Memory B cell (primary cell): ENCODE measurements at regions not wholly inside any gene's neighbourhood (a gene's known extent, or its start where the extent isn't known, plus 50 kb on each side); places are given as distances from the start of the nearest gene placed in this dataset.

Experiments
- ATAC-seq: fragments of 150-1000 bp; cut with Tn5 transposase; 2 replicates; pipeline ENCODE4 v1.10.0; 2021; ENCODE audit warnings: low read depth, mild to moderate bottlenecking, moderate library complexity
- DNase-seq, 2 donors: peaks; one replicate each; pipeline ENCODE4 v3.0.0; 2022; ENCODE audit warnings: low spot score in 2 of 2
- H3K27ac Mint-ChIP-seq: one replicate; pipeline ENCODE4 v1.8.0; 2022; ENCODE audit warnings: mild to moderate bottlenecking, moderate library complexity, mixed read lengths
- H3K27me3 Mint-ChIP-seq: one replicate; pipeline ENCODE4 v1.8.0; 2022; ENCODE audit warnings: mixed read lengths
- H3K36me3 Mint-ChIP-seq: one replicate; pipeline ENCODE4 v1.8.0; 2022; ENCODE audit warnings: mild to moderate bottlenecking, mixed read lengths
- H3K4me1 Mint-ChIP-seq: one replicate; pipeline ENCODE4 v1.8.0; 2022; ENCODE audit warnings: mixed read lengths
- H3K4me3 Mint-ChIP-seq: one replicate; pipeline ENCODE4 v1.8.0; 2022; ENCODE audit warnings: mild to moderate bottlenecking, moderate library complexity, mixed read lengths
- H3K9me3 Mint-ChIP-seq: one replicate; pipeline ENCODE4 v1.8.0; 2022; ENCODE audit warnings: mixed read lengths

GRCh38 chr15:95712785-95713184, 617.7 kb upstream of the NR2F2 start:
- H3K4me3 Mint-ChIP-seq = no peak overlapping the region
- no peak for DNase-seq
- no peaks in the 10 kb centered on the region for H3K36me3 Mint-ChIP-seq
- H3K27ac Mint-ChIP-seq = no peak overlapping the region
- H3K9me3 Mint-ChIP-seq = peaks cover 2% of the 10 kb centered on the region
- ATAC-seq = no peak
- no peaks in the 10 kb centered on the region for H3K27me3 Mint-ChIP-seq
- H3K4me1 Mint-ChIP-seq = no peaks in the 10 kb centered on the region

- H3K27ac Mint-ChIP-seq = no peak overlapping the region
- no peaks in the 10 kb centered on the region for H3K4me1 Mint-ChIP-seq
- H3K4me3 Mint-ChIP-seq = no peak overlapping the region
- ATAC-seq = no peak
- peaks cover 2% of the 10 kb centered on the region for H3K9me3 Mint-ChIP-seq
- DNase-seq = no peak
- no peaks in the 10 kb centered on the region for H3K27me3 Mint-ChIP-seq
- H3K36me3 Mint-ChIP-seq = no peaks in the 10 kb centered on the region
Observed at GRCh38 chr15:95713324-95713723, 617.2 kb upstream of the NR2F2 start.

GRCh38 chr15:95715116-95715903, 615.2 kb upstream of the NR2F2 start:
- no peaks in the 10 kb centered on the region for H3K4me1 Mint-ChIP-seq
- no peaks in the 10 kb centered on the region for H3K27me3 Mint-ChIP-seq
- H3K36me3 Mint-ChIP-seq = no peaks in the 10 kb centered on the region
- DNase-seq = no peak
- no peak overlapping the region for H3K4me3 Mint-ChIP-seq
- peaks cover 2% of the 10 kb centered on the region for H3K9me3 Mint-ChIP-seq
- H3K27ac Mint-ChIP-seq = no peak overlapping the region
- ATAC-seq = no peak

- Mint-ChIP-seq H3K4me3 (no peak overlapping the region), H3K36me3 (no peaks in the 10 kb centered on the region), H3K4me1 (no peaks in the 10 kb centered on the region), H3K27me3 (no peaks in the 10 kb centered on the region), H3K27ac (no peak overlapping the region), H3K9me3 (peaks cover 2% of the 10 kb centered on the region)
- no peak for DNase-seq
- ATAC-seq = no peak
Observed at GRCh38 chr15:95715906-95716656, 614.4 kb upstream of the NR2F2 start.

GRCh38 chr15:95716708-95717107, 613.8 kb upstream of the NR2F2 start:
- H3K36me3 Mint-ChIP-seq = no peaks in the 10 kb centered on the region
- H3K9me3 Mint-ChIP-seq = peaks cover under 1% of the 10 kb centered on the region
- H3K27ac Mint-ChIP-seq = no peak overlapping the region
- no peaks in the 10 kb centered on the region for H3K4me1 Mint-ChIP-seq
- ATAC-seq (no peak), DNase-seq (no peak)
- no peak overlapping the region for H3K4me3 Mint-ChIP-seq
- no peaks in the 10 kb centered on the region for H3K27me3 Mint-ChIP-seq

GRCh38 chr15:95718441-95718840, 612.1 kb upstream of the NR2F2 start:
- no peak for ATAC-seq

GRCh38 chr15:95724908-95725633, 605.4 kb upstream of the NR2F2 start:
- ATAC-seq (no peak), DNase-seq (no peak)
- H3K9me3 Mint-ChIP-seq = peaks cover 3% of the 10 kb centered on the region
- H3K4me1 Mint-ChIP-seq = no peaks in the 10 kb centered on the region
- no peak overlapping the region for H3K4me3 Mint-ChIP-seq
- no peaks in the 10 kb centered on the region for H3K36me3 Mint-ChIP-seq
- no peaks in the 10 kb centered on the region for H3K27me3 Mint-ChIP-seq
- H3K27ac Mint-ChIP-seq = no peak overlapping the region

More at GRCh38 chr15:95718441-95718840, 612.1 kb upstream of the NR2F2 start:
- H3K9me3 Mint-ChIP-seq = no peaks in the 10 kb centered on the region
- H3K27me3 Mint-ChIP-seq = no peaks in the 10 kb centered on the region
- no peak overlapping the region for H3K27ac Mint-ChIP-seq
- H3K4me1 Mint-ChIP-seq = no peaks in the 10 kb centered on the region
- no peaks in the 10 kb centered on the region for H3K36me3 Mint-ChIP-seq
- no peak for DNase-seq
- H3K4me3 Mint-ChIP-seq = no peak overlapping the region

- Mint-ChIP-seq H3K27ac (no peak overlapping the region), H3K27me3 (no peaks in the 10 kb centered on the region), H3K4me3 (no peak overlapping the region), H3K4me1 (no peaks in the 10 kb centered on the region), H3K36me3 (no peaks in the 10 kb centered on the region), H3K9me3 (peaks cover 3% of the 10 kb centered on the region)
- no peak for ATAC-seq
- DNase-seq = no peak
Observed at GRCh38 chr15:95726891-95727290, 603.6 kb upstream of the NR2F2 start.

- peaks cover 2% of the 10 kb centered on the region for H3K36me3 Mint-ChIP-seq
- no peak for ATAC-seq
- no peak for DNase-seq
- peaks cover 5% of the 10 kb centered on the region for H3K9me3 Mint-ChIP-seq
- no peaks in the 10 kb centered on the region for H3K27me3 Mint-ChIP-seq
- H3K4me1 Mint-ChIP-seq = peaks cover 9% of the 10 kb centered on the region
- H3K4me3 Mint-ChIP-seq = no peak overlapping the region
- no peak overlapping the region for H3K27ac Mint-ChIP-seq
Observed at GRCh38 chr15:95733931-95734330, 596.6 kb upstream of the NR2F2 start.

- H3K4me3 Mint-ChIP-seq = no peak overlapping the region
Observed at GRCh38 chr15:95734422-95735316, 595.8 kb upstream of the NR2F2 start.

GRCh38 chr15:95737060-95737459, 593.4 kb upstream of the NR2F2 start:
- peaks cover 2% of the 10 kb centered on the region for H3K36me3 Mint-ChIP-seq
- H3K27me3 Mint-ChIP-seq = no peaks in the 10 kb centered on the region
- H3K9me3 Mint-ChIP-seq = peaks cover 7% of the 10 kb centered on the region
- H3K4me1 Mint-ChIP-seq = peaks cover 10% of the 10 kb centered on the region
- H3K27ac Mint-ChIP-seq = no peak overlapping the region
- ATAC-seq (no peak), DNase-seq (no peak)
- H3K4me3 Mint-ChIP-seq = no peak overlapping the region

More at GRCh38 chr15:95734422-95735316, 595.8 kb upstream of the NR2F2 start:
- no peak for DNase-seq
- Mint-ChIP-seq H3K9me3 (peaks cover 7% of the 10 kb centered on the region), H3K27me3 (no peaks in the 10 kb centered on the region), H3K36me3 (peaks cover 2% of the 10 kb centered on the region), H3K4me1 (peaks cover 9% of the 10 kb centered on the region), H3K27ac (no peak overlapping the region)
- ATAC-seq = no peak

GRCh38 chr15:95739131-95739530, 591.4 kb upstream of the NR2F2 start:
- ATAC-seq = no peak
- Mint-ChIP-seq H3K36me3 (peaks cover 2% of the 10 kb centered on the region), H3K4me1 (peaks cover 14% of the 10 kb centered on the region), H3K27ac (no peak overlapping the region), H3K9me3 (peaks cover 7% of the 10 kb centered on the region), H3K27me3 (no peaks in the 10 kb centered on the region), H3K4me3 (no peak overlapping the region)
- DNase-seq = no peak

GRCh38 chr15:95741830-95742229, 588.7 kb upstream of the NR2F2 start:
- Mint-ChIP-seq H3K4me1 (peaks cover 6% of the 10 kb centered on the region), H3K9me3 (peaks cover 4% of the 10 kb centered on the region), H3K36me3 (no peaks in the 10 kb centered on the region), H3K4me3 (peak overlapping the region; percentile 45), H3K27ac (no peak overlapping the region), H3K27me3 (no peaks in the 10 kb centered on the region)
- DNase-seq (no peak), ATAC-seq (no peak)
